ENCODE measurements at regions not wholly inside any gene's neighbourhood (a gene's known extent, or its start where the extent isn't known, plus 50 kb on each side); places are given as distances from the start of the nearest gene placed in this dataset.

- TF ChIP-seq CTCF (tag by site-specific recombination; IDR thresholded peaks at IDR 0.05) (no peak), ZNF707 (tag by site-specific recombination; IDR thresholded peaks at IDR 0.05) (no peak), ZBTB21 (tag by site-specific recombination; IDR thresholded peaks at IDR 0.05) (no peak), ZNF704 (tag by site-specific recombination; IDR thresholded peaks at IDR 0.05) (no peak), YY1 (tag by site-specific recombination; IDR thresholded peaks at IDR 0.05) (no peak), ZNF664 (tag by site-specific recombination; IDR thresholded peaks at IDR 0.05) (no peak), ZNF354C (tag by site-specific recombination; IDR thresholded peaks at IDR 0.05; ENCODE audit: borderline replicate concordance, low read depth) (no peak), ZNF624 (tag by site-specific recombination; IDR thresholded peaks at IDR 0.05) (no peak), TCF7L2 (IDR thresholded peaks at IDR 0.05; ENCODE audit: borderline replicate concordance, low read depth, low read length) (no peak), ZNF2 (tag by site-specific recombination; IDR thresholded peaks at IDR 0.05) (no peak), ZNF335 (tag by site-specific recombination; conservative IDR thresholded peaks at IDR 0.05) (no peak)
- TF ChIP-seq, protein P1, sequence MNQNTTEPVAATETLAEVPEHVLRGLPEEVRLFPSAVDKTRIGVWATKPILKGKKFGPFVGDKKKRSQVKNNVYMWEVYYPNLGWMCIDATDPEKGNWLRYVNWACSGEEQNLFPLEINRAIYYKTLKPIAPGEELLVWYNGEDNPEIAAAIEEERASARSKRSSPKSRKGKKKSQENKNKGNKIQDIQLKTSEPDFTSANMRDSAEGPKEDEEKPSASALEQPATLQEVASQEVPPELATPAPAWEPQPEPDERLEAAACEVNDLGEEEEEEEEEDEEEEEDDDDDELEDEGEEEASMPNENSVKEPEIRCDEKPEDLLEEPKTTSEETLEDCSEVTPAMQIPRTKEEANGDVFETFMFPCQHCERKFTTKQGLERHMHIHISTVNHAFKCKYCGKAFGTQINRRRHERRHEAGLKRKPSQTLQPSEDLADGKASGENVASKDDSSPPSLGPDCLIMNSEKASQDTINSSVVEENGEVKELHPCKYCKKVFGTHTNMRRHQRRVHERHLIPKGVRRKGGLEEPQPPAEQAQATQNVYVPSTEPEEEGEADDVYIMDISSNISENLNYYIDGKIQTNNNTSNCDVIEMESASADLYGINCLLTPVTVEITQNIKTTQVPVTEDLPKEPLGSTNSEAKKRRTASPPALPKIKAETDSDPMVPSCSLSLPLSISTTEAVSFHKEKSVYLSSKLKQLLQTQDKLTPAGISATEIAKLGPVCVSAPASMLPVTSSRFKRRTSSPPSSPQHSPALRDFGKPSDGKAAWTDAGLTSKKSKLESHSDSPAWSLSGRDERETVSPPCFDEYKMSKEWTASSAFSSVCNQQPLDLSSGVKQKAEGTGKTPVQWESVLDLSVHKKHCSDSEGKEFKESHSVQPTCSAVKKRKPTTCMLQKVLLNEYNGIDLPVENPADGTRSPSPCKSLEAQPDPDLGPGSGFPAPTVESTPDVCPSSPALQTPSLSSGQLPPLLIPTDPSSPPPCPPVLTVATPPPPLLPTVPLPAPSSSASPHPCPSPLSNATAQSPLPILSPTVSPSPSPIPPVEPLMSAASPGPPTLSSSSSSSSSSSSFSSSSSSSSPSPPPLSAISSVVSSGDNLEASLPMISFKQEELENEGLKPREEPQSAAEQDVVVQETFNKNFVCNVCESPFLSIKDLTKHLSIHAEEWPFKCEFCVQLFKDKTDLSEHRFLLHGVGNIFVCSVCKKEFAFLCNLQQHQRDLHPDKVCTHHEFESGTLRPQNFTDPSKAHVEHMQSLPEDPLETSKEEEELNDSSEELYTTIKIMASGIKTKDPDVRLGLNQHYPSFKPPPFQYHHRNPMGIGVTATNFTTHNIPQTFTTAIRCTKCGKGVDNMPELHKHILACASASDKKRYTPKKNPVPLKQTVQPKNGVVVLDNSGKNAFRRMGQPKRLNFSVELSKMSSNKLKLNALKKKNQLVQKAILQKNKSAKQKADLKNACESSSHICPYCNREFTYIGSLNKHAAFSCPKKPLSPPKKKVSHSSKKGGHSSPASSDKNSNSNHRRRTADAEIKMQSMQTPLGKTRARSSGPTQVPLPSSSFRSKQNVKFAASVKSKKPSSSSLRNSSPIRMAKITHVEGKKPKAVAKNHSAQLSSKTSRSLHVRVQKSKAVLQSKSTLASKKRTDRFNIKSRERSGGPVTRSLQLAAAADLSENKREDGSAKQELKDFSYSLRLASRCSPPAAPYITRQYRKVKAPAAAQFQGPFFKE (tag by site-specific recombination; IDR thresholded peaks at IDR 0.05; ENCODE audit: borderline replicate concordance): no peak
- TF ChIP-seq, protein P2, sequence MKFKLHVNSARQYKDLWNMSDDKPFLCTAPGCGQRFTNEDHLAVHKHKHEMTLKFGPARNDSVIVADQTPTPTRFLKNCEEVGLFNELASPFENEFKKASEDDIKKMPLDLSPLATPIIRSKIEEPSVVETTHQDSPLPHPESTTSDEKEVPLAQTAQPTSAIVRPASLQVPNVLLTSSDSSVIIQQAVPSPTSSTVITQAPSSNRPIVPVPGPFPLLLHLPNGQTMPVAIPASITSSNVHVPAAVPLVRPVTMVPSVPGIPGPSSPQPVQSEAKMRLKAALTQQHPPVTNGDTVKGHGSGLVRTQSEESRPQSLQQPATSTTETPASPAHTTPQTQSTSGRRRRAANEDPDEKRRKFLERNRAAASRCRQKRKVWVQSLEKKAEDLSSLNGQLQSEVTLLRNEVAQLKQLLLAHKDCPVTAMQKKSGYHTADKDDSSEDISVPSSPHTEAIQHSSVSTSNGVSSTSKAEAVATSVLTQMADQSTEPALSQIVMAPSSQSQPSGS (tag by site-specific recombination; IDR thresholded peaks at IDR 0.05; ENCODE audit: low read depth): no peak
- TF ChIP-seq, protein P3, sequence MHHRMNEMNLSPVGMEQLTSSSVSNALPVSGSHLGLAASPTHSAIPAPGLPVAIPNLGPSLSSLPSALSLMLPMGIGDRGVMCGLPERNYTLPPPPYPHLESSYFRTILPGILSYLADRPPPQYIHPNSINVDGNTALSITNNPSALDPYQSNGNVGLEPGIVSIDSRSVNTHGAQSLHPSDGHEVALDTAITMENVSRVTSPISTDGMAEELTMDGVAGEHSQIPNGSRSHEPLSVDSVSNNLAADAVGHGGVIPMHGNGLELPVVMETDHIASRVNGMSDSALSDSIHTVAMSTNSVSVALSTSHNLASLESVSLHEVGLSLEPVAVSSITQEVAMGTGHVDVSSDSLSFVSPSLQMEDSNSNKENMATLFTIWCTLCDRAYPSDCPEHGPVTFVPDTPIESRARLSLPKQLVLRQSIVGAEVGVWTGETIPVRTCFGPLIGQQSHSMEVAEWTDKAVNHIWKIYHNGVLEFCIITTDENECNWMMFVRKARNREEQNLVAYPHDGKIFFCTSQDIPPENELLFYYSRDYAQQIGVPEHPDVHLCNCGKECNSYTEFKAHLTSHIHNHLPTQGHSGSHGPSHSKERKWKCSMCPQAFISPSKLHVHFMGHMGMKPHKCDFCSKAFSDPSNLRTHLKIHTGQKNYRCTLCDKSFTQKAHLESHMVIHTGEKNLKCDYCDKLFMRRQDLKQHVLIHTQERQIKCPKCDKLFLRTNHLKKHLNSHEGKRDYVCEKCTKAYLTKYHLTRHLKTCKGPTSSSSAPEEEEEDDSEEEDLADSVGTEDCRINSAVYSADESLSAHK (tag by site-specific recombination; IDR thresholded peaks at IDR 0.05): no peak
Measured at GRCh38 chr16:86868786-86869185, 290.4 kb downstream of the FOXL1 start.
